ENCODE measurements at regions not wholly inside any gene's neighbourhood (a gene's known extent, or its start where the extent isn't known, plus 50 kb on each side); places are given as distances from the start of the nearest gene placed in this dataset.
"Not testable (repeated sequence)": the region's sequence is repeated elsewhere in the genome, so short reads cannot be mapped to it uniquely, and the experiment has no call there.

DNA sequence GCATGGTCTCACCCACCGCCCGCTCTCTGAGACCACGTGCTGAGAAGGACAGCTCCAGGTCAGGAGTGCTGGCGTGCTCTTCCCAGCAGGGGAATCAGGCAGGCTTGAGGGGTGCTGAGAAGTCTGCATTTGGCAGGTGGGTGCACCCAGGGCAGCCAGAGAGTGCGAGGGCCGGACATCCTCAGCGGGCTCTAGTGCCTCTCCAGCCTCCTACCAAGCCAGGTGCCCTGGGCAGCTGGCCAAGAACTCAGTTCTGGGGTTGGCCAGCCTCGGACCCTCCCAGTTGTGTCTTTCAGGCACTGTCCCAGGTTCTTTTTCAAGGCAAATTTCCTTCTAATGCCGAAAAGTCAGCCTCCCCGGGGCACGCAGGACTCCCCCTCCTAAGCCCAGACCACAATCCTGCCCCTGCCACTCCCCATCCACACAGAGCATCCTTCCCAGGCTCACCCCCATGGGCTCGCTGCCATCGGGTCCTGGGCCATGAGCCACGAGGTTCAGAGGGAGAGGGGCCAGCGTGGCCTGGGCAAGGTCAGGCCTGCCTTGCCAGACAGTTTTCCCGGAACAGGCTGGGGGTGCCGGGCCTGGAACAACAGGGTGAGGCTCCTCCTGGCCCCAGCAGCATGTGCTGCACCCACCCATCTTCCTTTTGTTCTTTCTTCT is 52.2 kb upstream of the GPC1 start:
- no peaks in the 10 kb centered on the region for H3K4me1 Mint-ChIP-seq
- H3K27ac Mint-ChIP-seq: no peak overlapping the region
- H3K27me3 Mint-ChIP-seq: peaks cover 4% of the 10 kb centered on the region
- DNase-seq (ENCODE audit: low spot score in 2 of 2) (no peak), ATAC-seq (ENCODE audit: low read depth) (no peak)
- H3K36me3 Mint-ChIP-seq: no peaks in the 10 kb centered on the region
- peaks cover 1% of the 10 kb centered on the region for H3K9me3 Mint-ChIP-seq
- no peak overlapping the region for H3K4me3 Mint-ChIP-seq

DNA sequence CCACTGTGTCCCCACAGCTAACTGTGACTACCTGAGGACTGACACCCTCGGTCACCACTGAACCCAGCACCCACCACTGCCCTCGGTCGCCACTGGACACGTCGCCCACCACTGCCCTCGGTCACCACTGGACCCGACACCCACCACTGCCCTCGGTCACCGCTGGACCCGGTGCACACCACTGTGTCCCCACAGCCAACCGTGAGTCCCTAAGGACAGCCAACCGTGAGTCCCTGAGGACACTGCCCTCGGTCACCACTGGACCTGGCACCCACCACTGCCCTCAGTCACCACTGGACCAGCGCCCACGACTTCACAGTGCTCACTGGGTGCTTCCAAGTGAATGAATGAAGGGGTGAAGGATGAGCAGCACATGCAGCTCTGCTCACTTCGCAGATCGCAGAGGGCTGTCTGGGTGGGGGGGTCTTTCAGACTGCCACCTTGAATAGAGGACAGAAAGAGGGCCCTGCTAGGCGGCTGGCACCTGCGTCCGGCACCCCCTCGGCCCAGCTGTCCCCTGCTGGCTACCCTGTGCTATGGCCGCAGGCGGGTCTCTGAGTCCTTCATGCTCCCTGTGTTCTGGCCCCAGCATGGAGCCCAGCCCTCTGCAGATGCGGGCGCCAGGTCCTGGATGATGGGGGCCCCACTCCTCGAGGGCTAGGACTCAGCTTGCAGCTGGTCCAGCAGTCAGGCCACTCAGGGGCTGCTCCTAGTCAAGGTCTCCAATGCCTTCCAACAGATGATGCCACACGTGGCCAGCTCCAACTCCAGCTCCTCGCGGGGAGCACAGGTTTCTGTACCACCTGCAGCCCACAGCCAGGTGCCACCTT is 51.4 kb upstream of the GPC1 start:
- no peaks in the 10 kb centered on the region for H3K36me3 Mint-ChIP-seq
- H3K27ac Mint-ChIP-seq: no peak overlapping the region
- no peak for ATAC-seq (ENCODE audit: low read depth)
- peaks cover 1% of the 10 kb centered on the region for H3K9me3 Mint-ChIP-seq
- H3K4me3 Mint-ChIP-seq: no peak overlapping the region
- H3K27me3 Mint-ChIP-seq: peaks cover 4% of the 10 kb centered on the region
- no peaks in the 10 kb centered on the region for H3K4me1 Mint-ChIP-seq
- DNase-seq (ENCODE audit: low spot score in 2 of 2): no peak

DNA sequence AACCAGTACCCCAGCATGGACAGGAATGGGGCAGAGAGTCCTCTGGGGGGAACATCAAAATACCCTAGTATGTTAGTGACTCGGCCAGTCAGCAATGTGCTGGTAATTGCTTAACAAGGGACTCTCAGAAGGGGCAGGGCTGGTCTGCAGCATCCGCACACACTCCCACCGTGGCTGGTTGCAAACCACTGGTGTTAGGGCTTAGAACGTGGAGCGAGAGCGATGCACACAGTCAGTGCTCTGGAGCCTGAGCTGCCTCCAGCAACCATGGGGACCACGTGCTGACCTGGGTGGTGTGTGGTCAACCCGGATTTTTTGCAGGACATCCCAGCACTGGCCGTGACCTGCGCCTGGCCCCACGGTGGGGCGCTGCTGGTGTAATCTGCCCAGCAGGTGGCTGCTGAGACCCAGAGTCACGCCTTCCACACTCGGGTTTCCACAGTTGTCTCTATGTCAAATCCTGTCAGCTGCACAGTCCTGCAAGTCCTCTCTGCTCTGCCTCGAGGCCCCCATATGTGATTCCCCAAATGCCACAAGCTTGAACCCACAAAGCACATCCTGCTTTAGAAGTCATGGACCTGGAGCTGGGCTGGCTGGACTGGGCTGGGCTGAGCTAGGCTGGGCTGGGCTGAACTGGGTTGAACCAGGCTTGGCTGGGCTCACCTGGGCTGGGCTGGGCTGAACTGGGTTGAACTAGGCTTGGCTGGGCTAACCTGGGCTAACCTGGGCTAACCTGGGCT is 50.6 kb upstream of the GPC1 start:
- no peaks in the 10 kb centered on the region for H3K4me1 Mint-ChIP-seq
- H3K4me3 Mint-ChIP-seq: no peak overlapping the region
- peaks cover 4% of the 10 kb centered on the region for H3K27me3 Mint-ChIP-seq
- DNase-seq (ENCODE audit: low spot score in 2 of 2): no peak
- ATAC-seq (ENCODE audit: low read depth): no peak
- H3K9me3 Mint-ChIP-seq: no peaks in the 10 kb centered on the region
- no peaks in the 10 kb centered on the region for H3K36me3 Mint-ChIP-seq
- no peak overlapping the region for H3K27ac Mint-ChIP-seq

DNA sequence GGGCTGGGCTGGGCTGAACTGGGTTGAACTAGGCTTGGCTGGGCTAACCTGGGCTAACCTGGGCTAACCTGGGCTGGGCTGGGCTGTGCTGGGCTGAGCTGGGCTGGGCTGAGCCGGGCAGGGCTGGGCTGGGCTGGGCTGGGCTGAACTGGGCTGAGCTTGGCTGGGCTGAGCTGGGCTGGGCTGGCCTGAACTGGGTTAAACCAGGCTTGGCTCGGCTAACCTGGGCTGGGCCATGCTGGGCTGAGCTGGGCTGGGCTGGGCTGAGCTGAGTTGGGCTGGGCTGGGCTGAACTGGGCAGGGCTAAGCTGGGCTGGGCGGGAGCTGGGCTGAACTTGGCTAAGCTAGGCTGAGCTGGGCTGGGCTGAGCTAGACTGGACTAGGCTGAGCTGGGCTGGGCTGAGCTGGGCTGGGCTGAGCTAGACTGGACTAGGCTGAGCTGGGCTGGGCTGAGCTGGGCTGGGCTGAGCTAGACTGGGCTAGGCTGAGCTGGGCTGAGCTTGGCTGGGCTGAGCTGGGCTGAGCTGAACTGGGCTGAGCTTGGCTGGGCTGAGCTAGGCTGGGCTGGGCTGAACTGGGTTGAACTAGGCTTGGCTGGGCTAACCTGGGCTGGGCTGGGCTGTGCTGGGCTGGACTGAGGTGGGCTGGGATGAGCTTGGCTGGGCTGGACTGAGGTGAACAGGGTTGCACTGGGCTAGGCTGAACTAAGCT is 49.9 kb upstream of the GPC1 start:
- H3K9me3 Mint-ChIP-seq; ATAC-seq (ENCODE audit: low read depth); H3K27ac Mint-ChIP-seq: not testable (repeated sequence)

More for the DNA sequence above, 49.9 kb upstream of the GPC1 start:
- H3K4me3 Mint-ChIP-seq; DNase-seq (ENCODE audit: low spot score in 2 of 2); H3K27me3 Mint-ChIP-seq; H3K36me3 Mint-ChIP-seq; H3K4me1 Mint-ChIP-seq: not testable (repeated sequence)

Measured in memory B cell (primary cell).